ENCODE measurements at regions not wholly inside any gene's neighbourhood (a gene's known extent, or its start where the extent isn't known, plus 50 kb on each side); places are given as distances from the start of the nearest gene placed in this dataset.

- Histone ChIP-seq H3K4me2 (ENCODE audit: insufficient read depth, low read length) (no peak overlapping the region), H3K36me3 (ENCODE audit: insufficient read depth, low read length) (no peaks in the 10 kb centered on the region), H2AFZ (ENCODE audit: low read depth, low read length) (no peak overlapping the region), H3K27me3 (ENCODE audit: insufficient read depth, low read length, poor library complexity) (no peaks in the 10 kb centered on the region), H3K9me3 (ENCODE audit: insufficient read depth, low read length, severe bottlenecking) (no peaks in the 10 kb centered on the region), H3K27ac (ENCODE audit: low read length) (no peak overlapping the region), H3K4me3 (ENCODE audit: low read depth in 1 of 2, low read length in 2 of 2) (no peak overlapping the region), H3K79me2 (ENCODE audit: insufficient read depth, low read length) (no peaks in the 10 kb centered on the region), H4K20me1 (ENCODE audit: insufficient read depth, low read length) (no peaks in the 10 kb centered on the region), H3K4me1 (ENCODE audit: insufficient read depth, low read length) (no peaks in the 10 kb centered on the region), H3K9ac (ENCODE audit: low read depth, low read length) (no peak overlapping the region)
- ATAC-seq (ENCODE audit: insufficient read depth, low read depth) (no peak), DNase-seq (no peak)
- TF ChIP-seq, protein P1, sequence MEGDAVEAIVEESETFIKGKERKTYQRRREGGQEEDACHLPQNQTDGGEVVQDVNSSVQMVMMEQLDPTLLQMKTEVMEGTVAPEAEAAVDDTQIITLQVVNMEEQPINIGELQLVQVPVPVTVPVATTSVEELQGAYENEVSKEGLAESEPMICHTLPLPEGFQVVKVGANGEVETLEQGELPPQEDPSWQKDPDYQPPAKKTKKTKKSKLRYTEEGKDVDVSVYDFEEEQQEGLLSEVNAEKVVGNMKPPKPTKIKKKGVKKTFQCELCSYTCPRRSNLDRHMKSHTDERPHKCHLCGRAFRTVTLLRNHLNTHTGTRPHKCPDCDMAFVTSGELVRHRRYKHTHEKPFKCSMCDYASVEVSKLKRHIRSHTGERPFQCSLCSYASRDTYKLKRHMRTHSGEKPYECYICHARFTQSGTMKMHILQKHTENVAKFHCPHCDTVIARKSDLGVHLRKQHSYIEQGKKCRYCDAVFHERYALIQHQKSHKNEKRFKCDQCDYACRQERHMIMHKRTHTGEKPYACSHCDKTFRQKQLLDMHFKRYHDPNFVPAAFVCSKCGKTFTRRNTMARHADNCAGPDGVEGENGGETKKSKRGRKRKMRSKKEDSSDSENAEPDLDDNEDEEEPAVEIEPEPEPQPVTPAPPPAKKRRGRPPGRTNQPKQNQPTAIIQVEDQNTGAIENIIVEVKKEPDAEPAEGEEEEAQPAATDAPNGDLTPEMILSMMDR (IDR thresholded peaks at IDR 0.05; ENCODE audit: borderline replicate concordance, extremely low read depth, low read length, poor library complexity, severe bottlenecking), result no peak
- no peak for TF ChIP-seq EZH2 (IDR thresholded peaks at IDR 0.05; ENCODE audit: borderline replicate concordance, low read depth, low read length, severe bottlenecking)
These were observed 1122.9 kb upstream of the B3GALT2 start for GRCh38 chr1:194309269-194309668.

DNA sequence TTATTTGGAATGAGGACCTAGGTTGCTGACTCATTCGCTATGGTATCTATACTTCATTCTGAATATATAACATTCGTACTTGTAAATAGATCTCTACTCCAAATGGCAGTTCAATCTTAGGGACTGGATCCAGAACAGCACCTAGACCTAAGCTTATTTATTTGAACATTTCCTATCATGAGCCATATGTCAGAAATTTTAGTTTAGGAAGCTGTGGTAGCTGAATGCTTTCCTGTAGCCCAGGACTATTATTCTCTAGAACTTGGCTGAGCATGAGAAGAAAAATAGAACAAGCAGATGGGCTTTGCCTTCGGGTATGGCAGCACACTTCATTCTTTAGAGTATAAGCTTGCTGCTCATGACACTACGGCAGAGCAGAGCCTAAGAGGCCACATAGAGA is 1114.4 kb upstream of the B3GALT2 start:
- H3K4me1 ChIP-seq (ENCODE audit: insufficient read depth, low read length), result no peaks in the 10 kb centered on the region
- H3K9ac ChIP-seq (ENCODE audit: low read depth, low read length), result no peak overlapping the region
- no peak overlapping the region for H3K27ac ChIP-seq (ENCODE audit: low read length)
- H3K9me3 ChIP-seq (ENCODE audit: insufficient read depth, low read length, severe bottlenecking), result no peaks in the 10 kb centered on the region
- no peak for DNase-seq
- no peaks in the 10 kb centered on the region for H4K20me1 ChIP-seq (ENCODE audit: insufficient read depth, low read length)
- no peak for TF ChIP-seq EZH2 (IDR thresholded peaks at IDR 0.05; ENCODE audit: borderline replicate concordance, low read depth, low read length, severe bottlenecking)
- TF ChIP-seq, protein P1 (IDR thresholded peaks at IDR 0.05; ENCODE audit: borderline replicate concordance, extremely low read depth, low read length, poor library complexity, severe bottlenecking), result no peak
- no peak overlapping the region for H3K4me3 ChIP-seq (ENCODE audit: low read depth in 1 of 2, low read length in 2 of 2)
- no peaks in the 10 kb centered on the region for H3K27me3 ChIP-seq (ENCODE audit: insufficient read depth, low read length, poor library complexity)
- ATAC-seq (ENCODE audit: insufficient read depth, low read depth), result no peak
- no peaks in the 10 kb centered on the region for H3K79me2 ChIP-seq (ENCODE audit: insufficient read depth, low read length)
- no peaks in the 10 kb centered on the region for H3K36me3 ChIP-seq (ENCODE audit: insufficient read depth, low read length)
- no peak overlapping the region for H2AFZ ChIP-seq (ENCODE audit: low read depth, low read length)
- no peak overlapping the region for H3K4me2 ChIP-seq (ENCODE audit: insufficient read depth, low read length)

GRCh38 chr1:194300340-194300739 is 1113.9 kb upstream of the B3GALT2 start:
- Histone ChIP-seq H4K20me1 (ENCODE audit: insufficient read depth, low read length) (no peaks in the 10 kb centered on the region), H3K27me3 (ENCODE audit: insufficient read depth, low read length, poor library complexity) (no peaks in the 10 kb centered on the region), H3K4me2 (ENCODE audit: insufficient read depth, low read length) (no peak overlapping the region), H2AFZ (ENCODE audit: low read depth, low read length) (no peak overlapping the region), H3K9ac (ENCODE audit: low read depth, low read length) (no peak overlapping the region), H3K36me3 (ENCODE audit: insufficient read depth, low read length) (no peaks in the 10 kb centered on the region), H3K79me2 (ENCODE audit: insufficient read depth, low read length) (no peaks in the 10 kb centered on the region), H3K9me3 (ENCODE audit: insufficient read depth, low read length, severe bottlenecking) (no peaks in the 10 kb centered on the region), H3K27ac (ENCODE audit: low read length) (no peak overlapping the region), H3K4me3 (ENCODE audit: low read depth in 1 of 2, low read length in 2 of 2) (no peak overlapping the region), H3K4me1 (ENCODE audit: insufficient read depth, low read length) (no peaks in the 10 kb centered on the region)
- DNase-seq (no peak), ATAC-seq (ENCODE audit: insufficient read depth, low read depth) (no peak)
- TF ChIP-seq, protein P1 (IDR thresholded peaks at IDR 0.05; ENCODE audit: borderline replicate concordance, extremely low read depth, low read length, poor library complexity, severe bottlenecking), result no peak
- no peak for TF ChIP-seq EZH2 (IDR thresholded peaks at IDR 0.05; ENCODE audit: borderline replicate concordance, low read depth, low read length, severe bottlenecking)
